Subcutaneous abdominal adipose tissue (tissue), 5 donors: ENCODE measurements at regions not wholly inside any gene's neighbourhood (a gene's known extent, or its start where the extent isn't known, plus 50 kb on each side); places are given as distances from the start of the nearest gene placed in this dataset.
A peak's percentile ranks its signal among the peaks of the same experiment; 100 is the strongest.

Experiments used
- H3K27ac ChIP-seq: one replicate; pipeline ENCODE4 v1.7.0; 2013; ENCODE audit warnings: low read depth, mild to moderate bottlenecking, inconsistent platforms, low read length, moderate library complexity
- H3K27me3 ChIP-seq, 5 donors: one replicate each; pipeline ENCODE4 v1.7.0; 2013; ENCODE audit warnings: low read length in 5 of 5, inconsistent platforms in 1 of 5; ENCODE audit not compliant: control insufficient read depth in 5 of 5, insufficient read depth in 4 of 5
- H3K36me3 ChIP-seq, 5 donors: one replicate each; pipeline ENCODE4 v1.7.0; 2013; ENCODE audit warnings: low read length in 5 of 5; ENCODE audit not compliant: control insufficient read depth in 5 of 5, insufficient read depth in 5 of 5
- H3K4me1 ChIP-seq, 5 donors: one replicate each; pipeline ENCODE4 v1.7.0; 2013; ENCODE audit warnings: low read length in 5 of 5, mild to moderate bottlenecking in 3 of 5, moderate library complexity in 1 of 5; ENCODE audit not compliant: control insufficient read depth in 5 of 5, insufficient read depth in 5 of 5
- H3K4me3 ChIP-seq, 5 donors: one replicate each; pipeline ENCODE4 v1.7.0; 2013; ENCODE audit warnings: low read length in 5 of 5, low read depth in 1 of 5
- H3K9ac ChIP-seq, 5 donors: one replicate each; pipeline ENCODE4 v1.7.0; 2013; ENCODE audit warnings: low read length in 5 of 5, mild to moderate bottlenecking in 4 of 5, moderate library complexity in 3 of 5
- H3K9me3 ChIP-seq, 5 donors: one replicate each; pipeline ENCODE4 v1.7.0; 2013; ENCODE audit warnings: low read length in 5 of 5; ENCODE audit not compliant: control insufficient read depth in 5 of 5
- donor health status: healthy.
- donor health status: healthy.
- donor health status: healthy.
- donor health status: healthy.
- donor health status: healthy.

DNA sequence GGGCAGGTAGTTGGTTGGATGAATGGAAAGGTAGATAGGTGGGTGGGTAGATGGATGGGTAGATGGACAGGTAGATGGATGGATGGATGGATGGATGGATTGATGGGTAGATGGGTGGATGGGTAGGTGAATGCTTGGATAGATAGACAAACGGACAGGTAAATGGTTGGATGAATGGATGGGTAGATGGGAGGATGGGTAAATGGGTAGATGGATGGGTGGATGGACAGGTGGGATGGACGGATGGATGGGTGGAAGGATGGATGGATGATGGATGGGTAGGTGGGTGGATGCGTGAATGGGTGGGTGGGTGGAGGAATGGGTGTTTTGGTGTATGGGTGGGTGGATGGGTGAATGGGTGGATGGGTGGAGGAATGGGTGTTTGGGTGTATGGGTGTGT, 50.1 kb upstream of the ASAP2 start:
- Histone ChIP-seq H3K27me3 (no peaks in the 10 kb centered on the region), H3K4me1 (peaks cover 4 to 14% (median 11%) of the 10 kb centered on the region in 5 donors), H3K9me3 (no peaks in the 10 kb centered on the region), H3K9ac (no peak overlapping the region), H3K36me3 (no peaks in the 10 kb centered on the region), H3K4me3 (no peak overlapping the region), H3K27ac (no peak overlapping the region)

DNA sequence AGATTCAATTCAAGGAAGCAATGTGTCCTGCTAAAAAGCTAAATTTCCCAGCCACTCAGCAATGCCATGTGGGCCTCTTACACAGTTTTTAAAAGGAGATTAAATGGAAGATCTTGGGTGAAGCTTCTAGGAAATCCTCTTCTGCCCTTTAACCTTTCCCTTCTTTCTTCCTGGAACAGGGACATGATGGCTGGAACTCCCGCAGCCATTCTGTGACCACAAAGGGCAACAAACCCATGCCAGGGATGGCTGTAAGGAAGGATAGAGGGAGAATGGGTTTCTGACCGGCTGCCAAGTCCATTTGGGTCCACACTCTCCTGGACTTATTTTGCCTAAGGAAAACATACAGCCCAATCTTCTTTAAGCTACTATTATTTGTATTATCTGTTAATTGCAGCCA, 52.6 kb upstream of the ASAP2 start:
- Histone ChIP-seq H3K9me3 (no peaks in the 10 kb centered on the region), H3K27ac (peak overlapping the region; percentile 65), H3K4me3 (no peak overlapping the region), H3K4me1 (peaks cover 4 to 16% (median 12%) of the 10 kb centered on the region in 5 donors), H3K27me3 (no peaks in the 10 kb centered on the region), H3K9ac (no peak overlapping the region), H3K36me3 (no peaks in the 10 kb centered on the region)

DNA sequence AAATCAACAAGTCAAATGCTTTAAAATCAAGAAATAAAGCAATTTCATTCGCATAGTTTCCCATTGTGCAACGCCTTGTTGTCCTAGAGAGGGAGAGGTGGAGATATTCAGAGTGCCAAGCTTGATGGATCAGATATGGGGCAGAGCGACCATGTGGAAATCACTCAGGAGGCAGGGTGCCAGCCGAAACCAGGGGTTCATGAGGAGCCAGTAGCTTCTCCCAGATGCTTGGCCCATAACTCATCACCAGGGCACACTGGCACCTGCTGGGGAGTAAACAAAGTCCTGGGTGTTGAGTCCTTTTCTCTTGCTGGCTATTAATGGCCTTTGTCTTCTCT, 53.0 kb upstream of the ASAP2 start:
- Histone ChIP-seq H3K36me3 (no peaks in the 10 kb centered on the region), H3K9ac (no peak overlapping the region), H3K4me3 (no peak overlapping the region), H3K27me3 (no peaks in the 10 kb centered on the region), H3K9me3 (no peaks in the 10 kb centered on the region), H3K27ac (peak overlapping the region; percentile 65), H3K4me1 (peaks cover 4 to 20% (median 16%) of the 10 kb centered on the region in 5 donors)

DNA sequence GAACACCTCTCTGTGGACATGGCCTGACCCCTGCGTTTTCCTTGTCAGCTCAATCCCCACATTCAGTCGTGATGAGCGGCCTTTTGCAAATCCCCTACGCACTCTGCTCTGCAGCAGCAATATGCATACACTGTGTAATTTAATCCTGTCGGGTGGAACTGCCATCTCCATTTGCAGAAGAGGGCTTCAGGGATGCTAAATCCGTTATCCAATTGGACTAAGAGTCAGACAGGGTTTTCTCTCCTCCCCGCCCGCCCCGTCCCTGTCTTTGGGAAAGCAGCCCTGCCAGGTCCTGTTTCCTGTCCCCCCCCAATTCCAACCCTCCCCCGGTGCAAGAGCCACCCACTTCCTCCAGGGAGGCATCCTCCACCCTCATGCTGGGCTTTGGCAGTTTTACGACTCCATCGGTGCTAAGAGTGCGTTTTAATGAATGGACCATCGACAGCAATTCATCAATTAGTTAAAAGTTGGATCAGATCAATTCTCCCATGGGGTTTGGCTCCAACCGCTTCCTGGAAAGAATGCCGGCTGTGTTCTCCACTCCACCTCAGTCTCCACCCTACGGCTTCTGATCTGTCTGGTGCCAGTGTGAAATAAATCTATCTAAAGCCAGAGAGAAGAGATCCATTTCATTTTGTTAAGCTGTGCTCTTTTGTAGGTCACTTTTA, 53.5 kb upstream of the ASAP2 start:
- Histone ChIP-seq H3K4me1 (peaks cover 4 to 24% (median 19%) of the 10 kb centered on the region in 5 donors), H3K27me3 (no peaks in the 10 kb centered on the region), H3K9ac (no peak overlapping the region), H3K27ac (peak overlapping the region; percentile 65), H3K9me3 (no peaks in the 10 kb centered on the region), H3K4me3 (peak overlapping the region in 4 of 5 donors; percentile 7 to 22 (median 20)), H3K36me3 (no peaks in the 10 kb centered on the region)

DNA sequence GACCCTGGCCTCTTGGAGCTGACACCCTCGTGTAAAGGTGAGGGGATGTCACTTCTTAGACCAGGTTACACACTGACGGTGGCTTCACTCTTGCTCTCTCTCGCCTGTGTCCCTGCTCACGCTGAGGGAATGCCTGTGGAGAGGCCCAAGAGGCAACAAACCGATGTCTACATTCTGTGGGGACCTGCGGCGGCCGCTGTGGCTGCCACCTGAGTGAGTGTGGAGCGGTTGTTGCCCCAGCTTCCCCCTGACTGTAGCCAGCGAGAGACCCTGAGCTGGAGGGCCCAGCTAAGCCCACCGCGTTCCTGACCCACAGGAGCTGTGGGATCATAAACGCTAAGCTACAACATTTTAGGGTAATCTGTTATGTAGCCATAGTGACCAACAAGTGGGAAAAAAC, 55.7 kb upstream of the ASAP2 start:
- peaks cover 4 to 38% (median 34%) of the 10 kb centered on the region in 5 donors for H3K4me1 ChIP-seq
- H3K4me3 ChIP-seq: no peak overlapping the region
- no peaks in the 10 kb centered on the region for H3K9me3 ChIP-seq

DNA sequence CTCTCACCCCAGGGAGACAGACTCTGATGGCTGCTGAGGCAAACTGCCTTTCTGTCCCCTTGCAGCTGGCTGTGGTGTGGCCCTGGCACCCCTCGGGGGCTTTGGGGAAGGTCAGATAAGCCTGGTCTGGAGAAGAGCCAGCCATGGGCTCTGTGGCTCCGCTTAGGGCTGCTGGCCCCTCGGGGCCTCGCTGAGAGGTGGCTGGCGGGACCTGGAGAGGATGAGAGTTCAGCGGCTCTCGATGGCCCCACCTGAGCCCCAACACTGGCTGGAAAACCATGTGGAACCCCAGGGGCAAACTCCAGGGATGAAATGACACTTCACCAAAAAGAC, 56.1 kb upstream of the ASAP2 start:
- Histone ChIP-seq H3K9me3 (no peaks in the 10 kb centered on the region), H3K27ac (no peak overlapping the region), H3K4me3 (no peak overlapping the region), H3K9ac (no peak overlapping the region), H3K36me3 (no peaks in the 10 kb centered on the region), H3K4me1 (peaks cover 4 to 40% (median 36%) of the 10 kb centered on the region in 5 donors), H3K27me3 (no peaks in the 10 kb centered on the region)

More for the DNA sequence above, 55.7 kb upstream of the ASAP2 start:
- Histone ChIP-seq H3K36me3 (no peaks in the 10 kb centered on the region), H3K27me3 (no peaks in the 10 kb centered on the region), H3K27ac (no peak overlapping the region), H3K9ac (no peak overlapping the region)

- Histone ChIP-seq H3K4me1 (peaks cover 7 to 44% (median 40%) of the 10 kb centered on the region in 5 donors), H3K27me3 (no peaks in the 10 kb centered on the region), H3K9me3 (no peaks in the 10 kb centered on the region), H3K36me3 (no peaks in the 10 kb centered on the region), H3K4me3 (no peak overlapping the region), H3K9ac (no peak overlapping the region), H3K27ac (no peak overlapping the region)
Measured at GRCh38 chr2:9149726-9150567, 56.7 kb upstream of the ASAP2 start.

DNA sequence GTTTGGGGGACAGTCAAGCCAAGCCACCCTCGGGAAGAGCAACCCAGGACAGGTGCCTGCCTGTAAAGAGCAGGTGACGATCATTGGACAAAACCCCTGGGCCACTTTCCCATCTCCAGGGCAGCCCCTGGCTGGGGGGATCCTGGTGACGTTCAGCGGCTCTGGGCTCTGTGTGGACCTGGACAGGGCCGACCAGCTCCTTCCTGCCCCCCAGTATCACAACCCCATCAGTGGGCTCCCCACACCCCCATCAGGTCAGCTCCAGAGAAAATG, 57.3 kb upstream of the ASAP2 start:
- Histone ChIP-seq H3K4me1 (peaks cover 7 to 50% (median 46%) of the 10 kb centered on the region in 5 donors), H3K36me3 (no peaks in the 10 kb centered on the region), H3K27me3 (no peaks in the 10 kb centered on the region), H3K9ac (no peak overlapping the region), H3K9me3 (no peaks in the 10 kb centered on the region), H3K4me3 (no peak overlapping the region), H3K27ac (no peak overlapping the region)

- no peaks in the 10 kb centered on the region for H3K27me3 ChIP-seq
Measured at GRCh38 chr2:9146646-9147045, 60.0 kb upstream of the ASAP2 start.

DNA sequence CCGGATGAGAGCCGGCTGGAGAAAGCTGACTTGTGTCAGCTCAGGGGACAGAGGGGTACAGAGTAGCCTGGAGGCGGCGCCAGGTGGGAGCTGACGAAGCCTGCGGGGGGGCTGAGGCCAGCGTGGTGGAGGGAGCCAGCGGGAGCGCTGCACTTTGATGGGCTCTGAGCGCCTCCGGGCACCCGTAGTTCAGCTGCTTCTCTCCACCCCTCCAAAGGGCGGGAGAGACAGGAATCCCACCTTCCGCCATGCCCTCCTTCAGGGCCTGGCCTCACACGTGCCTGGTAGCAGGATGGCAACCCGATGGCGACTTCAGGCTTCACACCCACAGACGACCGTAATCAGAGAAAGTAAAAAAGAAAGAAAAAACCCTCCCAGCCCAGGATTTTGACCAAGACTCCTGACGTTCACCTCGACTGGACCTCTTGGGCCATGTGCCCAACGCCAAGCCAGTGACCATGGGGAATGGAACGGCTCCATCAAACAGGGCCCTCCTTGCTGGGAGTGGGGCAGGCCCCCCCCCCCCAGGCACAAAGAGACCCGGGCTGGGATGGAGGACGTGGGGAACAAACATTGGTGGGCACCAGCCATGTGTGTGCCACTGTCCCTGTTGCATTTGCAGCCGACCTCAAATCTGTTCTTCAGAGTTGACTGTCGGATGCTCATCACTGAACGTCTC, 60.7 kb upstream of the ASAP2 start:
- no peak overlapping the region for H3K4me3 ChIP-seq
- no peaks in the 10 kb centered on the region for H3K36me3 ChIP-seq
- H3K9ac ChIP-seq: no peak overlapping the region
- no peaks in the 10 kb centered on the region for H3K9me3 ChIP-seq
- peak overlapping the region; percentile 70 for H3K27ac ChIP-seq
- peaks cover 6 to 55% (median 45%) of the 10 kb centered on the region in 5 donors for H3K4me1 ChIP-seq
- H3K27me3 ChIP-seq: no peaks in the 10 kb centered on the region

More at GRCh38 chr2:9146646-9147045, 60.0 kb upstream of the ASAP2 start:
- Histone ChIP-seq H3K9ac (no peak overlapping the region), H3K4me1 (peaks cover 6 to 55% (median 45%) of the 10 kb centered on the region in 5 donors), H3K4me3 (no peak overlapping the region), H3K36me3 (no peaks in the 10 kb centered on the region), H3K27ac (peak overlapping the region; percentile 70), H3K9me3 (no peaks in the 10 kb centered on the region)
